ENCODE measurements at regions not wholly inside any gene's neighbourhood (a gene's known extent, or its start where the extent isn't known, plus 50 kb on each side); places are given as distances from the start of the nearest gene placed in this dataset.

DNA sequence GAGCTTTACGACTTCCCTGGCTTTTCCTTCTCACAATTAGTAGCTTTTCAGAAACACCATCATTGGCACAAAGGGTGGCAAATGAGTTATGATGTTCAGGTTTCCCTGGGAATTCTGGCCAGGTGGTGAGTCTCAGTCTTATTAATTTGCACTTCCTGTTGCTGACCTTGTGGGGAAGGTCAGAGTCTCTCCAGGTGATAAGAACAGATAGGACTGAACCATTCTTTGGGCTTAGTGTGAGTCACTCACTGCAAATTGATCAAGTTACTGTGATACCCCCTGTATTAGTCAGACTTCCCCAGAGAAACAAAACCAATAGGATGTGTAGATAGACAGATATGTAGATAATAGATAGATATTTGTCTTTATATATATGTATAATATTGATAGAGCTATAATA, 53.8 kb upstream of the RANBP3L start:
- no peak for DNase-seq

- DNase-seq, result no peak
Observed at GRCh38 chr5:36356915-36357314, 55.2 kb upstream of the RANBP3L start.

GRCh38 chr5:36357391-36357975, 55.8 kb upstream of the RANBP3L start:
- DNase-seq, result no peak

DNA sequence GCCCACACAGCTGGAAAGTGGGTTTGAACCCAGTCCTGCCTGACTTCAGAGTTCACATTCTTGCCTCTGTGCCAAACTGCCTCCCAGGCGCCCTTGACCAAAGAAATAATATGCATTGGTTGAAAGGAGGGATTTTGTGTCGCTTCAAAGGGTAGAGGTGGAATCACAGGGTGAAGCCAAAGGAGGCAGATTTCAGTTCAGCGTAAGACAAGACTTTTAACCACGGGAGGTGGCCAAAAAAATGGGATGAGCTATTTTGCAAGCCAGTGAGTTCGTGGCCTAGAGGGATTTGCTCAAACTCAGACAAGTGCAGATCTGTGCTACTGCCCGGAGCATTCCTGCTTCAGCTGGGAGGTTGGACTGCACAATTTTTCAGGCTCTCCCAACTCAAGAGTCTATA, 57.6 kb upstream of the RANBP3L start:
- DNase-seq, result no peak

- DNase-seq, result no peak
Observed at GRCh38 chr5:36360307-36360706, 58.6 kb upstream of the RANBP3L start.

DNA sequence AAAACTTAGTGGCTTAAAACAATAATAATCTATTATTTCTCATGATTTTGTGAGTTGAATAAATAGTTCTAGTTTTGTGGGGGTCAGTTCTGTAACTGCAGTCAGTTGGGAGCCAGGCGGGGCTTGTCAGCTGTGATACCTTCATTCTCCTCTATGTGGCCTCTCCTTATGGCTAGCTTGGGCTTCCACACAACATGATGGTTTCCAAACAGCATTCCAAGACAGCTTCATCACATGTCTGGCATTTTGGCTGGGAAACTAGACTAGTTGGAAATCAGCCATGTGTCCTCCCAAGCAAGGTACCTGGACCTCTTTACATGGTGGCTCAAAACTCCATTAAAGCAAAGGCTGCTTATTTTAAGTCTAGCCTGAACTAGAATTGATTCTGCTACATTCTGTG, 61.4 kb upstream of the RANBP3L start:
- no peak for DNase-seq

DNA sequence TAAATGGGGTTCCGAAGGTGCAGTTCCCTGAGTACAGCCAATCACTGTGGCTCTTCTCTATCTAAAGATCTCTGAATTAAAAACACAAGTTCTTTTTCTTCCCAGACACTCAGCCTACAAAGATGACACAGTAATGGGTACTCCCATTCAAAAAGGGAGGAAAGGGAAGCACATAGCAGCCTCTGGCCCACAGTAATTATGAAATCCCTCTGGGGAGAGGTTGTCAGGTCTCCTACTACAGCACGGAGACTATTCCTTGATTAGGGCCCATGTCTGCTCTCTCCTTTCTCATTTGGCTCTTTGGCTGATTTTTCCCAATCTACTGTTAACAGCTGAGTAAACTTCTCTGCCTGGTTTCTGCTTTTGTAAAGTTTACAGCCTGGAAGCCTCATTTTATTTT, 62.0 kb upstream of the RANBP3L start:
- no peak for DNase-seq

DNA sequence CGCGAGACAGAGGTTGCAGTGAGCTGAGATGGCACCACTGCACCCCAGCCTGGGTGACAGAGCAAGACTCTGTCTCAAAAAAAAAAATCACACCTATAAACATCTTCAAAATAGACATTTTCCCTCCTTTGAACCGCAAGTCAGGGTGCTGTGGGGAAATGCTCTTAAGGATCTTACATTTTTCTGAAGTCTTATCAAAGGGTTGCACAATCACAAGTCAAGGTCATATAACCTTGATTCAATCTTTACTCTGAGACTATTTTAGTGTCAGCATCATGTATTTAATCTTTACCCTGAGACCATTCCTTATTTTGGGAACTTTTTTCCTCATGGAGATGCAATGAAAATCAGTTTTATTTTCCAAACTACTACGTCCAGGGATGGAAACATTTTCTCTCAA, 62.8 kb upstream of the RANBP3L start:
- DNase-seq, result no peak

DNA sequence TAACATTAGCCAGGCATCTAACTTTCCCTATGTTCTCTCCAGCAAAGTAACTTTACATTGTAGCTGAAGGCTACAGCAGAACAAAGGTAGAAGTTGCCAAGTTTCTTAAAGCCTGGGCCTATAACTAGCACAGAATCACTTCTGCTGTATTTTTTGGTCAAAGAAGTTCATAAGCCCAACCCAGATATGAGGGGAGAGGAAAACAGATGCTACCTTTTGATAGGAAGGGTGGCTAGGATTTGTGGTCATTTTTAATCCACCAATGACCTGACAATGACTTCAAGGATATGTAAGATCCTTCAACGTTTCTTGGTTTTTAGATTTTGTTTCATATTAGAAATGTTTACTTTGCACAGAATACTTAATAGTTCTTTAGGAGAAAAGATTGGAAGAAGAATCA, 64.2 kb upstream of the RANBP3L start:
- no peak for DNase-seq

DNA sequence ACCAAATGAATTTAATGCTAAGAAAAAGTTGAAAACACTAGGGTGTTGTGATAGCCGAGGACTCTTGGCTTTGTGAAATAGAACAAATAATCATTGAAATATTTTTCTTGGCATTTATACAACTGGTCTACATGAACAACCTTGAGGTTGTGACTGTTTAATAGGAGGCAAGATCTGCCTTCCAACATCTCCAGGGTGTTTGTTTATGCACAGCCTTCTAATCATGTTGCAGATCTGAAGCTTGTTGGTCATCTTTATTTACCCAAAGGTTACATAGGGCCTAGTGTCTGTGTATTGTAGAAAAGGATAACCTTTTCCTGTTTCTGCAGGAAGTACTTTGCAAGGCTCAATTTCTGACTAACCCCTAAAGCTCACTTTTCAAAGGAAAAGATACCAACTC, 65.2 kb upstream of the RANBP3L start:
- no peak for DNase-seq

DNA sequence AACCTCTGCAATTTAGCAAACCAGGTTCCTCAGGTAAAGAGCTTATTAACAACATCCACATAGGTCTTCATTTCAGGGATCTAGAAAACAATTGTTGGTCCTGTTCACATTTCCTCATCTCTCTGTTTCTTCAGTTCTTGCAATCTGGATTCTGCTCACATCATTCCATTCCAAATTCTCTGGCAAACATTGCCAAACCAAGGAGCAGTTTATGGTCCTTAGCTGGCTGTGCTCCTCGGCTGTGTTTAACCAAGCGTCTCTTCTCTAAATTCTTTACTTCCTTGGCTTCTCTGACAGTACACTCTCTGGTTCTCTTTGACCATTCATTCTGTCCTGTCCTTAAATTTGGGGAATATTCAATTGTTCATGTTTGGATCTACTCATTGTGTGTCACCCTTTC, 65.8 kb upstream of the RANBP3L start:
- DNase-seq, result no peak

GRCh38 chr5:36369219-36369690, 67.6 kb upstream of the RANBP3L start:
- no peak for DNase-seq

- no peak for DNase-seq
Observed at GRCh38 chr5:36370073-36370472, 68.4 kb upstream of the RANBP3L start.

- DNase-seq, result no peak
Observed at GRCh38 chr5:36371366-36371765, 69.7 kb upstream of the RANBP3L start.

DNA sequence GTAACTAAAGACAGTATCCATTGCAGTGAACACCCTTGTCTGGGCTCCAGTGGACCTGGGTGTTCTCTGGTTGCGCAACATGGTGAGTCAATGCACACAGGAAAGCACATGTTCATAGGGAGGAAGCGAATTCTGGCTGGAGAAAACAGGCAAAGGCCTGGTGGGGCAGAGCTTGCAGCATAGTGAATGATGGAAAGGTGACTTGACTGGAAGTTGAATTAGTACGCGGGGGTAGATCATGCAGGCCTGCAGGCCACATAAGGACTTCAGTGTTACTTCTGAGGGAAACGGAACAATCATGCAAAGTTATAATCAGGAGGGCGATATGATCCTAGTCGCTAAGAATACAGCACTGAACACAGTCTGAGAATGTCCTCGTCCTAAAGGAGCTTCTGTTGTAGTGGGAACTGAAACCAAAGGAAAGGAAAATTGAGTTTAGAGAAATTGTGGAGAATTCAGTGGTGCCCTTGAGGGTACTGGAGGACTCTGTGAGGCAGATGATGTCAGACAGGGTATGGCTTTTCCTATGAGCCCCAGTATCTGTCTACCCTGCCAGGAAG, 71.9 kb upstream of the RANBP3L start:
- DNase-seq, result no peak

GRCh38 chr5:36374266-36374862, 72.7 kb upstream of the RANBP3L start:
- DNase-seq, result no peak

DNA sequence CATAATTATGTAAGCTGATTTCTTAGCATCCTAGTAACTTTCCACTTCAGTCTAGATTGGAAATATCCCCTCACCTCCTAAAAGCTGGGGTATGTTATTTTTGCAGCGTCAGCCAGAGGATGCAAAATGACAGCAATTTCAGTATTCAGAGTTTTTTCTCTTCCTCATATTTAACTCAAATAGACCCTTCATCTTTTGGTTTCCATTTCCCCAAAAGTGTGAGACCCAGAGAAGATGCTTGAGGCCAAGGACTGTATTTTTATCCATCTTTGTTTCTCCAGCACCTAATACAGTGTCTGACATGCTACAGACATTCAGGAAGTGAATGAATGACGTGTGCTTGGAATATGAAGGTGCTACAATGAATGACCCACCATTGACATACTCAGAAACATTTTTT, 75.5 kb upstream of the RANBP3L start:
- no peak for DNase-seq

DNA sequence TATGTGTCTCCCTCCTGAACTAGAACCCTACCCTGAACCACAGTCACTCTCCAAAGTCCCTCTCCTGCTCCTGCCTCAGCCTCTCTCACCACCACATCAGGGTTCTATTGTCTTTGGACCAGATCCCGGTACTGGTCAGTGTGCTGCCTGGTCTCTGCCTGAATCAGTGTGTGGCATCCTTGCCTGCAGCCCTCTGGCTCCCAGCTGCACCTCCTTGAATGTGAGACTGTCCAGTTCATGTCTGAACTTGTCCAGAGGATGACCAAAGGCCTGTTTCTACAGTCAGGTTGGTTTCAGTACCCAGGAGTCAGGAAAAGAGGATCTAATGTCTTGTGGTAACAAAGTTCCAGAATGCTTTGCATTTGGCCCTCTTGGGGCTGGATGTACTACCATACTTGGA, 76.8 kb upstream of the RANBP3L start:
- no peak for DNase-seq

DNA sequence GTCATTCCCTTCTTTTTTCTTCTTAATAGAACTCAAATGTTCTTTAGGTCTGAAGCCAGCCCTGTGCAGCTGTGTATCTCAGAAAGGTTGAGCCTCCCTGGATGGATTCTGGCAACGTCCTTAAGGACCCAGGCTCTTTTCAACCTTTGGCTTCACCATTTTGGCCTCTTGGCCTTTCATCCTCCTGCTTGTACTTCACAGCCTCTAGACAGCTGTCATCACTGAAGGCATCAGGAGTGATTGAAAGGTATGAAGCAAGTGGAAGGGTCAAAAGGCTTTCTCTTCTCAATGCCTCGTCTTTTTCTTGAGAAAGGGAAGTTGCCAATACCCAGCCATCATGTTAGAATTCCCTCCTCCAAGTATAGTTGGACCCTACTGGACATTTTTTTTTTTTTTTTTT, 81.2 kb upstream of the RANBP3L start:
- no peak for DNase-seq

- no peak for DNase-seq
Observed at GRCh38 chr5:36383942-36384341, 82.2 kb upstream of the RANBP3L start.

GRCh38 chr5:36384845-36385244, 83.1 kb upstream of the RANBP3L start:
- DNase-seq, result no peak

DNA sequence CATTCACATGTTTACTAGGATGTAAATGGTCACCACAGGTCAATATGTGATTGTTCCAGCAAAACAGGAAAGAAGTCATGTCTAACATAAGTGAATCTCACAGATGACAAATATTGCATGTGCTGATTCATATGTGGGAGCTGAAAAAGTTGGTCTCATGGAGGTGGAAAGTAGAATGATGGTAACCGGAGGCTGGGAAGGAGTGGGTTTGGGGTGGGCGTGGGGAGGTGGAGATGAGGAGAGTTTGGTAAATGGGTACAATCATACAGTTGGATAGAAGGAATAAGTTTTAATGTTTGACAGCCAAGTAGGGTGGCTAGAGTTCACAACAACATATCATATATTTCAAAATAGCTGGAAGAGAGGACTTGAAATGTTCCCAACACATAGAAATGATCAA, 83.8 kb upstream of the RANBP3L start:
- DNase-seq, result no peak

DNA sequence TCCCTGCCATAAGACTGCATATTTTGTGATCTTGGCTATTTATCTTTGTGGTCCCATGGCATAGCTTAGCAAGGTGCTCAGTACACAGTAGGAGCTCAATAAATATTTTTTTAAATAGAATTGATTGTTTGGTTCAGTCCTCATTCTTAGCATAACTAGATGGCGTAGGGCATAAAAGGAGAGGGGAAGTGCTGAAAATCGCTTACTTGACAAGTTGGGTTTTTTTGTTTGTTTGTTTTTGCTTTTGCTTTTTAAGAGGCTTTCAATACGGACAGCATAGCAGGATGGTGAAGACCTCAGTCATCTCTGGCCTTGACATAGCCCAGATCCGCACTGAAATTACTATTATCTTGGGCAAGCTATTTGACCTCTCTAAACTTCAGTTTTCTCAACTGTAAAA, 86.6 kb upstream of the RANBP3L start:
- DNase-seq, result no peak

- DNase-seq, result no peak
Observed at GRCh38 chr5:36389245-36389644, 87.5 kb upstream of the RANBP3L start.

DNA sequence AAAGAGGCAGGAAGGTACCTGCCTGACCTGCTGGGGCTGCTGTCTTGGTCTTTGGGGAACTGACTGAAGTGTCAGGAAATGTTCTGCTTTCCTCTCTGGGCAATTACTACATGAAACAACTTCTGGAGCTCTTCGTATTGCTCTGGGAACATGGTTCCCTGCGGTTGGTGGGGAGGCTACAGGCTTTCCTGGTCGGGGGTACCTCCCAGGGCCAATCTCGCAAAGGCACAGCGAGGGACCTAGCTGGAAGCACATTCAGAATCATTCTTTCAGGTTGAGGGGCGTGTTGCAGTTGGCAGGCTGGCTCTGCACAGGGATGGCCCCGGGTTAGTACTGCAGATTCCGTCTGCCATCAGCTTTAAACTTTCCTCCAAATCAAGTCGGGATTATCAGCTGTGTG, 88.9 kb upstream of the RANBP3L start:
- no peak for DNase-seq

Measured in stimulated activated CD4-positive, alpha-beta T cell treated with anti-CD3 and anti-CD28 coated beads, Interleukin-1b, Interleukin-23, amount 100 ng/mL, for 48 hours (primary cell).